Prostate gland (tissue), 2 donors: ENCODE measurements at regions not wholly inside any gene's neighbourhood (a gene's known extent, or its start where the extent isn't known, plus 50 kb on each side); places are given as distances from the start of the nearest gene placed in this dataset.

Experiments used
- DNase-seq: peaks from one replicate; pipeline ENCODE4 v3.0.0-alpha.2; 2019; ENCODE audit warnings: low spot score
- H3K27ac ChIP-seq, 2 donors: fragments of 200-600 bp; sonication (generic); 2 replicates each; pipeline ENCODE4 v1.5.1; 2017 to 2019
- H3K27me3 ChIP-seq: fragments of 200-600 bp; sonication (generic); replicated peaks from 2 replicates; pipeline ENCODE4 v1.5.1; 2019; ENCODE audit not compliant: insufficient read depth
- H3K36me3 ChIP-seq, 2 donors: fragments of 200-600 bp; sonication (generic); 1 replicate in 1 of 2; 2 replicates in 1 of 2; pipeline versions ENCODE4 v1.5.1 to v1.8.1; 2017 to 2019
- H3K4me1 ChIP-seq: fragments of 200-600 bp; sonication (generic); replicated peaks from 2 replicates; pipeline ENCODE4 v1.5.1; 2019
- H3K4me3 ChIP-seq, 2 donors: fragments of 200-600 bp; sonication (generic); 2 replicates each; pipeline ENCODE4 v1.5.1; 2017 to 2019
- H3K9me3 ChIP-seq: fragments of 200-600 bp; sonication (generic); 2 replicates; pipeline ENCODE4 v1.5.1; 2017
- CTCF ChIP-seq, 4 experiments: fragments of 200-600 bp in 2 of 4; fragments of 450-650 bp in 2 of 4; sonication (generic) in 2 of 4; IDR thresholded peaks; 1 replicate in 3 of 4; 2 replicates in 1 of 4; pipeline ENCODE4 v1.5.1; 2016 to 2019; ENCODE audit warnings: antibody characterized with exemption in 4 of 4, mild to moderate bottlenecking in 2 of 4, moderate library complexity in 2 of 4
- POLR2A ChIP-seq: fragments of 450-650 bp; IDR thresholded peaks from one replicate; pipeline ENCODE4 v1.6.1; 2016; ENCODE audit warnings: antibody characterized with exemption, mild to moderate bottlenecking
- POLR2AphosphoS5 ChIP-seq: sonication (generic); formaldehyde crosslinking; IDR thresholded peaks from one replicate; pipeline ENCODE4 v1.6.1; 2017; ENCODE audit warnings: antibody characterized with exemption
- WGBS: methylation state at CpG from one replicate; pipeline ENCODE4 v1.1.5; 2018; 5-methylcytosine and 5-hydroxymethylcytosine counted together
- intact Hi-C: fragments of 100-400 bp; cut with DNase I; formaldehyde crosslinking; loops from one replicate; pipeline ENCODE4 v1.14.2; 2022

DNA sequence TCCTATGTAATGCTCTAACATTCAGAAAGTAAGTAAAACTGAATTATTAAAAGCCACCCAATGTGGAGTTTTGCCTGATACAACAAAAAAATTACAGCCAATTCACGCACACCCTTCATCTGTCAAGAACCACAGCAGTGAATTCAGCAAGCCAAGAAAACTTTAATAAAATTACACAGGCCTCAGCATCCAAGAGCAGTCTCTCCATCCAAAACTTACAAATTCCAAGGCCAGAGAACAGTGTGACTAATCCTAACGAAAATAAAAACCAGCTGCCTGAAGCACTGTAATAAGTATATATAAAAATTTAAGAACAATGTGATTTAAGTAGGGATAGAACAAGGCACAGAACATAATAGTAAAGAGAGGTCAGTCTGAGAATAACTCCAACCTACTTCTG, 54.2 kb downstream of the SIX6 start:
- H3K4me1 ChIP-seq, result no peaks in the 10 kb centered on the region
- no peak for DNase-seq
- intact Hi-C loops, result no loop called here
- WGBS, result 9% methylated on average over 2 of the region's 2 CpGs
- no peak overlapping the region for H3K27ac ChIP-seq
- H3K9me3 ChIP-seq, result no peaks in the 10 kb centered on the region
- no peak overlapping the region for H3K4me3 ChIP-seq
- H3K36me3 ChIP-seq, result no peaks in the 10 kb centered on the region
- no peaks in the 10 kb centered on the region for H3K27me3 ChIP-seq
- no peak for TF ChIP-seq POLR2AphosphoS5
- TF ChIP-seq POLR2A, result no peak
- no peak for TF ChIP-seq CTCF (IDR thresholded peaks at IDR 0.05)

DNA sequence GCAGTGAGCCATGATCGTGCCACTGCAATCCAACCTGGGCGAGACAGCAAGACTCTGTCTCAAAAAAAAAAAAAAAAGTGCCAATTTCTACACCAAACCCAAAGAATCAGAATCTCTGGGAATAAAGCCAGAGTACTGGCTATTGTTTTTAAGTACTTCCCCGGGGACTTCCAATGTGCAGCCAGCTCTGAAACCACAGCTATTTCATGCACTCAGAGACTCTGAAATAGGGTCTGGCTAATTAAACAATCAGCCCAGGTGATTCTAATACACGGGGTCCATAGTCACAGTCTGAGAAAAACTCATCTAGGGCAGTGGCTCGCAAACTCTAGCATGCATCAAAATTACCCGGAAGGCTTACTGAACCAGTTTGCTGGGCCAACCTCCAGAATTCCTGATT, 56.3 kb downstream of the SIX6 start:
- Histone ChIP-seq H3K9me3 (no peaks in the 10 kb centered on the region), H3K27ac (no peak overlapping the region), H3K36me3 (no peaks in the 10 kb centered on the region), H3K4me3 (no peak overlapping the region), H3K4me1 (no peaks in the 10 kb centered on the region), H3K27me3 (no peaks in the 10 kb centered on the region)
- intact Hi-C loops, result no loop called here
- 43% methylated on average over 6 of the region's 6 CpGs for WGBS
- TF ChIP-seq POLR2A, result no peak
- TF ChIP-seq CTCF (IDR thresholded peaks at IDR 0.05), result no peak
- no peak for TF ChIP-seq POLR2AphosphoS5
- peak; percentile 7 for DNase-seq

GRCh38 chr14:60566101-60566500, 57.2 kb downstream of the SIX6 start:
- no peaks in the 10 kb centered on the region for H3K4me1 ChIP-seq
- no peaks in the 10 kb centered on the region for H3K27me3 ChIP-seq
- intact Hi-C loops, result no loop called here
- TF ChIP-seq POLR2AphosphoS5 (no peak), CTCF (IDR thresholded peaks at IDR 0.05) (no peak), POLR2A (no peak)
- DNase-seq, result no peak
- H3K27ac ChIP-seq, result no peak overlapping the region
- WGBS, result 88% methylated on average over 5 of the region's 5 CpGs
- H3K36me3 ChIP-seq, result no peaks in the 10 kb centered on the region
- no peak overlapping the region for H3K4me3 ChIP-seq
- no peaks in the 10 kb centered on the region for H3K9me3 ChIP-seq

DNA sequence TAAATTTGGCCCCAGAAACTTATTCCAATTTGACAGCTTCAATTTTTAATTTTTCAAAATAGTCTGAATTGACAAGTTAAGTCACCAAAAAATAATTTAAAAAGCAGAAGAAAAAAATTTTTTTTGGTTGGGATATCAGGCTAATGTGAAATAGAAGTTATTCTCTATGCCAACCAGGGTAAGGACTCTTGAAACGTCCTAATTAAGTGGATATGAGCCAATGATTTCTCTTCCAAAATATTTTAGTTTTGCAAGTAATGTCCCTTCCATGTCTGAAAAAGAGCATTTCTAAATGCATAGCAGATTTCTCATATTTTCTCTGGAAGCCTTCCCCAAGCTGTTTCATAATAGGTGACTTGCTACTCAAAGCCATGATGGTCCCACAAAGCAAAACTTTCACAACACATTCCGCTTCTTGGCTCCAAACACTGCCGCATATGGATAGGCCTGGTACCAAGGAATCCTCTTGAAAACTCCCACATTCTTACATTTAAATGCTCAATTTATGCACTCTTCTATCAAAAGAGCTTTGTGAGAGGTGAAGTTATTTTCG, 65.1 kb downstream of the SIX6 start:
- Histone ChIP-seq H3K27me3 (no peaks in the 10 kb centered on the region), H3K9me3 (no peaks in the 10 kb centered on the region), H3K4me1 (no peaks in the 10 kb centered on the region), H3K27ac (no peak overlapping the region), H3K4me3 (no peak overlapping the region), H3K36me3 (no peaks in the 10 kb centered on the region)
- intact Hi-C loops, result no loop called here
- WGBS, result 89% methylated on average over 4 of the region's 4 CpGs
- TF ChIP-seq POLR2AphosphoS5 (no peak), CTCF (IDR thresholded peaks at IDR 0.05) (no peak), POLR2A (no peak)
- DNase-seq, result no peak

GRCh38 chr14:60575008-60575407, 66.1 kb downstream of the SIX6 start:
- intact Hi-C loops, result no loop called here
- no peak for TF ChIP-seq POLR2AphosphoS5
- no peak for TF ChIP-seq POLR2A
- no peak for TF ChIP-seq CTCF (IDR thresholded peaks at IDR 0.05)
- Histone ChIP-seq H3K4me3 (no peak overlapping the region), H3K4me1 (no peaks in the 10 kb centered on the region), H3K9me3 (no peaks in the 10 kb centered on the region), H3K27ac (no peak overlapping the region), H3K36me3 (no peaks in the 10 kb centered on the region), H3K27me3 (no peaks in the 10 kb centered on the region)
- DNase-seq, result no peak
- 98% methylated on average over 2 of the region's 2 CpGs for WGBS
